CD4-positive, alpha-beta T cell treated with Interleukin-6 at 100 ng/mL for 8 hours (primary cell): ENCODE measurements at regions not wholly inside any gene's neighbourhood (a gene's known extent, or its start where the extent isn't known, plus 50 kb on each side); places are given as distances from the start of the nearest gene placed in this dataset.
"Not testable (repeated sequence)": the region's sequence is repeated elsewhere in the genome, so short reads cannot be mapped to it uniquely, and the experiment has no call there.

Experiments used
- DNase-seq: peaks from one replicate; pipeline ENCODE4 v3.0.0-alpha.2; 2020; ENCODE audit warnings: mixed read lengths, low spot score

DNA sequence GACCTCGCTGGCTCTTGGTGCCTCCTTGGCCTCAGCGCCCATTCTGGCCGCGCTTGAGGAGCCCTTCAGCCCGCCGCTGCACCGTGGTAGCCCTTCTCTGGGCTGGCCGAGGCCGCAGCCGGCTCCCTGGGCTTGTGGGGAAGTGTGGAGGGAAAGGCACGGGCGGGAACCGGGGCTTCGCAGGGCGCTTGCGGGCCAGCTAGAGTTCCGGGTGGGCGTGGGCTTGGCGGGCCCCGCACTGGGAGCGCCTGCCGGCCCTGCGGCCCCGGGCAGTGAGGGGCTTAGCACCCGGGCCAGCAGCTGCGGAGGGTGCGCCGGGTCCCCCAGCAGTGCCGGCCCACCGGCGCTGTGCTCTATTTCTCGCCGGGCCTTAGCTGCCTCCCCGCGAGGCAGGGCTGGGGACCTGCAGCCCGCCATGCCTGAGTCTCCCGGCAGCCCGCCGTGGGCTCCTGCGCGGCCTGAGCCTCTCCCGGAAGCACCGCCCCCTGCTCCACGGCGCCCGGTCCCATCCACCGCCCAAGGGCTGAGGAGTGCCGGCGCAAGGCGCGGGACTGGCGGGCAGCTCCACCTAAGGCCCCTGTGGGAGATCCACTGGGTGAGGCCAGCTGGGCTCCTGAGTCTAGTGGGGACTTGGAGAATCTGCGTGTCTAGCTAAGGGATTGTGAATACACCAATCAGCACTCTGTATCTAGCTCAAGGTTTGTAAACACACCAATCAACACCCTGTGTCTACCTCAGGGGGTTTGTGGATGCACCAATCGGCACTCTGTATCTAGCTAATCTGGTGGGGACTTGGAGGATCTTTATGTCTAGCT lies 141.1 kb downstream of the SLCO4C1 start:
- not testable (repeated sequence) for DNase-seq

DNA sequence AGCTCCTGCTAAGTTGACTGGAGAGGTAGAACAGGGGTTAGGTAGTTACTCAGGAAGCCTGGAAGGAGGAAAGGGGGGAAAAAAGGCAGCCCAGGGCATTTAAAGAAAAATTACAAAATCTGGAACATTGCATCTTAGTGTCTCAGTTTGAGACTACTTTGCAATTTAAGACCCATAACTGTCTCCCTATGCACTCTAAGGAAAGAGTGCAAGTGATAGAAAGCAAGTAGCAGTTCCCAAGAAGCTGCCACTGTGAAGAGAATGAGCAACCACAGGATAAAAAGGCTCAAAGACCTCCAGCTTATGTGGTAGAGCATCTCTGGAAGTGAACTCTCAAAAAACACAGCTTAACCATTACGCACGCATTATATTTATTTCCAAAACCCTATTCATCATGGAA lies 141.8 kb downstream of the SLCO4C1 start:
- DNase-seq = no peak

DNA sequence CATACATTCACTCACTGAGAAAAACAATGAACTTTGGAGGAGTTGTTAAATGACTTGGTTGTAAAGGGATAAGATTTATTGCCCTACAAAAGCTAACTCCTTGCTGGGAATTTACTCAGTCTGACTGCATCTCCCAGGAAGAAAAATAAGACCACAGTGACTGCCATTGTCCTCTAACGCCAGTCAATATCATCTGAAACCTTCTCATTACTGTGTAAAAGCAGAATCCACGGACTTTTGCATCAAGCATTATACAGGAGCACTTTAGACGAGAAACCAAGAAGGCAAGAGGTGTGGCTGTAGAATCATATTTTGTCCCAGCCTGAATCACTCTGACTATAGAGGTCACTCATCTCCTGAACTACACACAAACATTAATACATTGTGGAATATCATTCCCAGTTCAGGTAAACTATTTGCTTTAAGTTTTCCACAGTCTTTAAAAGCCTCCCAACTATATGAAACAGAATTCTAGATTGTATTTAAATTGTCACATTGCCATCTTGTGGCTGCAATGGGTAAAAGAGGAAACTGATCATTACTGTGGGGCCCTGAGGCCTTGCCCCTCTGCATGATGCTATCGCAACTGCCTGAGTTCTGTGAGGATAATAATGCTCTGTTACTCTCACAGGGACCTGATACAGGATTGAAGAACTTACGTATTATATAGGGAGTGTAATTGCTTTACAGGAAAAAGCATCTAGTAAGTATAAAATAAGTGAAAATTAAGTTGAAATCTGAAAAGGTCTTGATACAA lies 142.9 kb downstream of the SLCO4C1 start:
- no peak for DNase-seq

DNA sequence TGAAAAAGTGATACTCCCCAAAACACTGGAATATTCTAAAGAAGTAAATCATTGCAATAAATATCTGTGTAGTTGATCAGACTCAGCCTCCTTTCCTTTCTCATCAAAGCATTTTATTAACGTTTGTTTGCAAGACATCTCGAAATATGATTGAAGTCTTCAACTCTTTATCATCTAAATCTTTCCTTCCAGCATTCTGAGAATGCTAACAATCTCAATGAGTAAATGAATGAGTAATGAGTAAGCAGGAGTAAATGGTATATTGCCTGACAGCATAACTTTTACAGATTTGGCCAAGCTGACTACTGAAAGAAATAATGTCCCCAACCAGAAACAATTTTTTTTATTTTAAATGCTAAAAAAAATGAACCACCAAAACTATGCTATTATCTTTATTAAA lies 157.1 kb downstream of the SLCO4C1 start:
- no peak for DNase-seq

DNA sequence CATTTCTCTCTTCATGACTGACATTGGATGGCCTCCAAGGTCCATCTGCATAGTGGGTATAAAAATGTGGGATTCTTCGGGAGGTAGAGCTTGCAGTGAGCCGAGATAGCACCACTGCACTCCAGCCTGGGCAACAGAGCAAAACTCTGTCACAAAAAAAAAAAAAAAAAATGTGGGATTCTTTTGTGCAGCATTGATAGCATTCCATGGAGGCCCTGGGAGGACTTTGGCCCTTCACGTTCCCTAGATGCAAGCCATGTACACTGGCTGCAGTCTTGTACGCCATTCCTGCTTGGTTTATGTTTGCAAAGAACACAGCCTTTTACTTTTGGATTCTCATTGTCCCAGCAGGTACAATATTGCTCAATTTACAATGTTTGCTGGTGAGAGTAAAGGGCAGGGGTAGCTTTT lies 157.8 kb downstream of the SLCO4C1 start:
- no peak for DNase-seq

DNA sequence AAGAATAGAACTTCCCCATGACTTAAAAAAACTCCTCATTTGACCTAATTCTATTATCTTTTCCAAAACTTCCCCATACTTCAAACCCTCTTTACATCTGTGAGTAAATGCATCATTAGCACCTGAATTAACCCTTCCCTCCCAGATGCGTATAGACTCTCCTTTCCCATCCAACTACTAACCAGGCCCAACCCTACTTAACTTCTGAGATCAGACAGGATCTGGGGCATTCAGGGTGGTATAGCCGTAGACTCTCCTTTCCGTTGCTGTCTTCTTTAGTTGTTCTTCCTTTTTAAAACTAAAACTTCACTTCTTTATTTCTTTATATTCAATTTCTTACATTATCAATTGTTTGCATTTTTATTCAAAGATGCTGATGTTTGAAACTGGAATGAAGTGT lies 165.2 kb downstream of the SLCO4C1 start:
- DNase-seq = no peak

DNA sequence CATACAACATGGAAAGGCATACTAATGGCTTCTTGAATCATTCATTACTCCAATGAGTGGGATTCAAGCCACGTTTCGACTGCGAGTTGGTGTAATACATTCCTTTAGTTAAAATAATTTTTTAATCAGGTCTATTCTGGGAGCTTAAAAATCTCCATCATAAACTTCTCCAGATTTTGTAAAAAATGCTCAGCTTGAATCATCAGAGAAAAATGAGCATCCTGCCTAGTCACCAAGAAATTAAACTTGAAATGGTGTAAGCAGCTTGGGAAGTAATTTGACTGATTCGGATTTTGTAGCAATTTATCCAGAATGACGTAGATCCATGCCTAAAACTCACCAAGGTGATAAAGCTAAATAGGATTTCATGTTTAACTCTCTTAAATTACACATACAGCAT lies 165.7 kb downstream of the SLCO4C1 start:
- DNase-seq = no peak

DNA sequence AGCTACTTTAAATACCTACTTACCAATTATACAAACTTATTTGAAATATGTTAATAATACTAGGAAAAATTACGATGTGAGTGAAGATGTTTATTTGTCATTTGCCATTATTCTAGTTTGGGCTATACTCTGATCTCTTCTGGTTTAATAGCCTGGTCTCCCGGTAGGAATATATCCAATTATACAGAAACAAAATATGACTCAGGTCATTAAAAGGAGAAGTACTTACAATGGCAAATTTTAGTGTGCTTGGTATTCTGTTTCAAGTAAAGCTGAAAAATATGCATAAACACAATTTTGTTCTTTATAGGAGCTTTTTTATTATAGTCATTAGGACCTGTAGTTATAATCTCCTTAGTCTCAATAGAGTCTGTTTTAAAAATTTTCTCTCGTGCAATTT lies 176.8 kb downstream of the SLCO4C1 start:
- DNase-seq = no peak

DNA sequence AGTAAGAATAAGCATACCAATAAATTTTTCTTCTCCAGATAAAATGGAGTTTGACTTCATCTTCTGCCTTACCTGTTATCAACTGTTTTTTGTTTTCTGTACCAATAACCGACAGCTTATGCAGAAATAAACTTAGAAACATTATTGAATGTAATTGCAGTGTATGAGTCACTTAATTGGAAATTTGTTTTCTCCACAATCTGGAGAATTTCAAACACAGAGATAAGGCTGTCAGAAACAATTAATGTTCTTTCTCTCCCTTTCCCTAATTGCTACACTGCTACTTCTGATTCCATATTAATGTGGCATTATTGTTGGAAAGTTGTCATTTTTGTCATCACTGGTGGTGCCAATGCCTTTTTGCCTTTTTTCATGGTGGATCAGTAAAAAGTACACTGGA lies 180.3 kb downstream of the SLCO4C1 start:
- no peak for DNase-seq

DNA sequence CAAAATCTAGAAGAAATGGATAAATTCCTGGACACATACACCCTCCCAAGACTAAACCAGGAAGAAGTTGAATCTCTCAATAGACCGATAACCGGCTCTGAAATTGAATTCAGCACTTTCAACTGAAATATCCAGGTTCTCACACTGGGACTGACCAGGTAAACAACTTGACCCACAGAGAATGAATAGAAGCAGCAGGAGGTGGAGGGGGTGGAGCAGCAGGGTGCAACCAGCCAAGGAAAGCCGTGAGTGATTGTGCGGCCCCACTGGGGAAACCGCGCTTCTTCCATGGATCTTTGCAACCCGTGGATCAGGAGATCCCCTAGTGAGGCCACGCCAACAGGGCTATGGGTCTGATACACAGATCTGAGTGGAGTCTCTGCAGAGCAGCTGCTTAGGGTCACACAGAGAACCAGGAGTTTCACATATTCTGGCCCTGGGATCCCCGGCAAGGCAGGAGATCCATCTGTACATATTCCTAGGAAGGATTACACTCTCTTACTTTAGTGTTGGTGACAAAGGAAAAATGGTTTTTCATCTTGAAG lies 181.5 kb downstream of the SLCO4C1 start:
- DNase-seq = no peak

DNA sequence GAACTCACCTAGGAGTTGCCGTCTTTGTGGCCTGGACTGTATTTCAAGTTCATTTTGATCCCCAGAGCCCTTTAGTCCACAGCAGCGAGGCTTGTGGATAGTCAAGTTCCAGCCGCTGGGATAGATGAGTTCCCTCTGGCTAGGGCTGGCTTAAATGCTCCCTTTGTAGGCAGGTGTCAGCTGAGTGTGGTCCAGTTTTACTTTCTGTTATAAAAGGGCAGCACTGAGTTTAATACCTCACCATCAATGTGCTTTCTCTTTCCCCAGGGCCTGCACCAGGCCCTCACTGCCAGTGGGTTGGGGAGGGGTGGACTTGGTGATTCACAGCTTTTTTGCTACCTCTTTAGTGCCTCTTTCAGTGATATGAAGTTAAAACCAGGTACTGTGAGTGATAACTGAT lies 188.2 kb downstream of the SLCO4C1 start:
- DNase-seq = no peak

DNA sequence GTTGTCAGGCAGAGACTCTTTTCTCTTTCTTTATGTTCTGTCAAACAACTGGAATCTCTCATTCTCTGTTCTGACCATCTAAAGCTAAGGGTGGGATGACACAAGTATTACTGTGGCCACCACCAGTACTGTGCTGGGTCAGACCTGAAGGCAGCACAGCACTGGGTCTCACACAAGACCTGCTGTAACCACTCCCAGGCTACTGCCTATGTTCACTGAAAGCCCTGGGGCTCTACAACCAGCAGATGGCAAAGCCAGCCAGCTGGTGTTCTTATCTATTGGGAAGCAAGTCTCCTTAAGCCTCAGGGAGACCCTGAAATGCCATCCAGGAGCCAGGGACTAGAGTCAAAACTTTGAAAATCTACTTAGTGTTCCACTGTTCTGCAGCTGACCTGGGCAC lies 189.5 kb downstream of the SLCO4C1 start:
- DNase-seq = no peak

DNA sequence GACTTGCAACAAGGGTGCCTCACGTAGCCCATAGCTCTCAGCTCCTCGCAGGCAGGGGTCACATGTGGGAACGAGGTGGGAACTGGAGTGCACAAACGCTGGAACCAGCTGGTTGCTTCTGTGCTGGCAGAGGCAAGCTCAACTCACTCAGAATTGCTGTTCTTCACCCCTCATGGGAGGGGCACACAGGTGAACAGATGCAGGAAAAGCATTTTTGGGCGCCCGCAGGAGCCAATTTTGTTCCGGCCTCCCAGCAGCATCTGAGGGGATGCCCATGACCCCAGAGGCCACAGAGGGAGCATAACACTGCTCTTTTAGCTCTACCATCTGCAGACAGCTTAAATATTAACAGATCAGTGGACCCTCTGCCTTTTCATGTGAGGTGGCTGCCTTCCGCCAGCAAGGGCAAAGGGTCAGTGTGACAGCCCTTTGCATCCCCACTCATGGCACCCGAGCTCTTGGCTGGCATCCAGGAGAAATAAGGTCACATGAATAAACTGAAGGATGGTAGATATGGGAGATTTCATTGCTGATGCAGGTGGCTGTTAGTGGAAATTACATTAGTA lies 196.2 kb downstream of the SLCO4C1 start:
- no peak for DNase-seq

DNA sequence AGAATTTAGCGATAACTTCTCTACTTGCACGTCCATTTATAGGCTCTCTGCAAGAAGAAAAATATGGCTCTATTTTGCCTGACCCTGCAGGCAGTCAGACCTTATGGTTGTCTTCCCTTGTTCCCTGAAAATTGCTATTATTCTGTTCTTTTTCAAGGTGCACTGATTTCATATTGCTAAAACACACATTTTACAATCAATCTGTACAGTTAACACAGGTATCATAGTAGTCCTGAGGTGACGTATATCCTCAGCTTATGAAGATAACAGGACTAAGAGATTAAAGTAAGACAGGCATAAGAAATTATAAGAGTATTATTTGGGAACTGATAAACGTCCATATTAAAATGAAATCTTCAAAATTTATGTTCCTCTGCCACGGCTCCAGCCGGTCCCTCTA lies 197.0 kb downstream of the SLCO4C1 start:
- not testable (repeated sequence) for DNase-seq

DNA sequence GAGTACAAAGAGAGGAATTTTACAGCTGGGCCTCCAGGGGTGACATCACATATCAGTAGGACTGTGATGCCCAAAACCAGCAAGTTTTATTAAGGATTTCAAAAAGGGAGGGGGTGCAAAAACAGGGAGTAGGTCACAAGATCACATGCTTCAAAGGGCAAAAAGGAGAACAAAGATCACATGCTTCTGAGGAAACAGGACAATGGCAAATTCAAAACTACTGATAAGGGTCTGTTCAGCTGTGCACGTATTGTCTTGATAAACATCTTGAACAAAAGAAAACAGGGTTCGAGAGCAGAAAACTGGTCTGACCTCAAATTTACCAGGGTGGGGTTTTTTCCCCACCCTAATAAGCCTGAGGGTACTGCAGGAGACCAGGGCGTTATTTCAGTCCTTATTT lies 197.5 kb downstream of the SLCO4C1 start:
- DNase-seq = not testable (repeated sequence)

DNA sequence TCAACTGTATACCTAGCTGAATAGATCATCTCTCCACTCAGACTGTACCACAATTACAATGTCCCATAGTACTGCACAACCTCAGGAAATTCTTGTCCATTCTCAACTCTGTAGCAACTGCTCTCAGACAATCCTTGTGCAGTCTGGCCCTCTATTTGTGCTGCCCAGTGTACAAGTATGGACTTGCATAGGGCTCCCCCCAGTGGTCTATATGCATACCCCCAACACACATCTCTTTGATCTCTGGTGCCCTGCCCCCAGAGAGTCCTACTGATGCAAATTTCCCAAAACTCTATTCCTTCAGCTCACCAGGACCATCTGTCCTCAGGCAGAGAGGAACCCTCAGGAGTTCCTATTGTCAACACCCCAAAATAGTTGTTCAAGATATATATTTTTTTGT lies 205.3 kb downstream of the SLCO4C1 start:
- DNase-seq = no peak

DNA sequence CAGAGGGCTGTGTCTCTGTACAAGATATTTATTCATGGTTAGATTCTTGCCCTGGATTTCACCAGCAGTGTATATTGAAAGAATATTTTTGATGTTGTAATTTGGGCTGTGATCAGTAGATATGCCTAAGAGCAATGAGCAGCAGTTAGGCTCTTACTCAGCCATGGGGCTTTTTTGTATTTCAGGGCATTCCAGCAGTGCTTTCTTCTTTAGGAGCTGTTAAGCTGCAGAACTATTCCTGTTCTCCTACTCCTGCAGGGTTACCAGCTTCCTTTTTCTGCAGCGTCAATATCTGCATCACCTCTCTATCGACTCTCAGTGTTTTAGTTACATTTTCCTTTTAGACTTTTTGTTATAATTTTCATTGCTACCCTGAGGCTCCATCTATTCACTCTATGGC lies 206.2 kb downstream of the SLCO4C1 start:
- DNase-seq = no peak

DNA sequence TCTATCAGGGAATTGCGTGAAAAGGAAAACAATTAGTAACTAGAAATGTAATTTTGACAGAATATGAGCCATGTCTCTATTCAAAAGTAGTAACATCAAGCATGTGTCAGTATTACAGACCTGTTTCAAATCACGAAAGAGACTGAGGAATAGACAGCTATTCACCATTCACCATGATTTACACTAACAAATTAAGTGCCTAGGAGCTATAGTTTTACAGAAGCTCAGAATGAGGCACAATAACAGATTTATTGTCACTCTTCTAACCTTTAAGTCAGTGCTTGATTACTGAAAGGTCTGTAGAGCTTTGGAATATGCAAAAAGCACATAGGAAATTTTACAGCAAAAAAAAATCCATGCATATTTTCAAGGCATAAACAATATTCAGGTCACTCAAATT lies 208.2 kb downstream of the SLCO4C1 start:
- DNase-seq = no peak

DNA sequence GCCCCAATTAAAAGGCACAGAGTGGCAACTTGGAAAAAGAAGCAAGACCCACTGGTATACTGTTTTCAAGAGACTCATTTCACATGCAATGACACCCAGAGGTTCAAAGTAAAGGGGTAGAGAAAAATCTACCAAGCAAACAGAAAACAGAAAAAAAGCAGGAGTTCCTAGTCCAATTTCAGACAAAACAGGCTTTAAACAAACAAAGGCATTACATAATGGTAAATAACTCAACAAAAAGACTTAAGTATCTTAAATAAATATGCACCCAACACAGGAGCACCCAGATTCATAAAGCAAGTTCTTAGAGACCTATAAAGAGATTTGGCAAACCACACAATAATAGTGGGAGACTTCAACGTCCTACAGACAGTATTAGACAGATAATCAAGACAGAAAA lies 215.8 kb downstream of the SLCO4C1 start:
- DNase-seq = no peak

DNA sequence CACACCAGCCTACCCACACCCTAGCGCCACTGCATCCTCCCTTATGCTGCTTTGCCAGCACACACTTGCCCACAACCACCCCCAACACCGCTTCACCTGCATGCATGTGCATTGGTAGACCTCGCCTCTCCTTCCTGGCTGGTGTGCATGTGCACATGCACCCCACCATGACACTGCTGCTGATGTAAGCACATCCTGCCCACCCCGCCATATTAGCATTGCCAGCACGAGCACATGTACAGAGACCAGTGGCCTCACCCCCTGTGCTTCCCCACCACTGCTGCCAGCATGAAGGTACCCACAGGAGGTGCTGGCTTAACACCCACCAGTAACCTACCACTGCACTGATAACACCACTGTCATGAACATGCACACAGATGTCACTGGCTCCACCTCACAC lies 218.2 kb downstream of the SLCO4C1 start:
- no peak for DNase-seq

DNA sequence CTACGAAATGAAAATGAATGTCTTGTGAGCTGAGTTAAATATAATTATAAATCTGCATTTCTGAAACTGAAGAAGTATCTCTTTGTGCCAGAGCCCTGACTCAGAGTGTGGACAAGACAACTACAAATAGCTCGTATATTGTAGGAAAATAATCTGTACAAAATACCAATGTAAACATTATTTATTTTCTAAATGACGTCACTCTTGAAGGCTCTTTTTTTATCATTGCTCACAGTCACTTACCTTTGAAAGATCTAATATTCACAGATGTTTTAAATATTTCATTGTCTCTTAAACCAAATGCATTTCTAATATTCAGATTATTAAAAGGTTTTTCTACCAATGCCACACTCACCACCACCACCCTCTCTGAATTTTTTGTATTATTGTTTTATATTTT lies 226.1 kb downstream of the SLCO4C1 start:
- no peak for DNase-seq

DNA sequence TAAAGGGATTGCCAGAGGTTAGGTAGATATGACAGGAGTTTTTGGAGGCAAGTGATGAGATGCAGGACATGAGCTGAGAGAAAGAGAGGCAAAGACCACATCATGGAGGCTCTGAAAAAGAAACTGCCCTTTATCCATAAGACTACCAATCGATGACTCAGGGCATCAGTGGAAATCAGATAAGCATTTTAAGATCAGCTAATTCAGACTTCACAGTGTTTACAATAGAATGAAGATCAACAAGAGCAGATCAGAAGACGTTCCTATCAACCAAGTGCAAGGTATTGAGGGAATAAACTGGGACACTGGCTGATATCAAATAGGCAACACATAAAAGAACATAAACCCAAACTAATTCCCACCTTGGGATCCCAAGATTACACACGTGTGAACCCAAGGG lies 227.2 kb downstream of the SLCO4C1 start:
- DNase-seq = no peak

DNA sequence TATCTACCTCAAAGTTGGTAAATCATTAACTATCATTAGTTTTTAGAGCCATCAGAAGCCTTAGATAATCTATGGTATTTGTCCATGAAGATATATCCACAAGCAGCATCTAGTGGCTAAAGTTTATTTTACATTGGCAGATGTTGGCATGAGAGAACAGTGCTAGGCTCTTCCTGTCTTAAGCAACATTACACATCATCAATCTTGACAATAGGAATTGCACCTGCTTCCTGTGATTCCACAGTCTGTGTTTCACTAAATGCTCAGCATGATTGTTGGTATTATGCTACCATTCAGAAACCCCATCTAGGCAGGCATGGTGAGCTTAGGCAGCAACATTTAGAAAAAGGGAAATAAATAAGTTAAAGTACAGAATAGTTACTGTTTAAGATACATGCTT lies 246.6 kb downstream of the SLCO4C1 start:
- DNase-seq = no peak
